Adrenal gland (tissue), 5 donors: ENCODE measurements at regions not wholly inside any gene's neighbourhood (a gene's known extent, or its start where the extent isn't known, plus 50 kb on each side); places are given as distances from the start of the nearest gene placed in this dataset.

Experiments
- CTCF ChIP-seq, 6 experiments: fragments of 450-650 bp in 4 of 6; fragments of 200-600 bp in 2 of 6; sonication (generic) in 1 of 6; IDR thresholded peaks; 1 replicate in 5 of 6; 2 replicates in 1 of 6; pipeline versions ENCODE4 v1.5.1 to v1.8.0; 2016 to 2021; ENCODE audit warnings: antibody characterized with exemption in 6 of 6, mild to moderate bottlenecking in 2 of 6, moderate library complexity in 1 of 6
- POLR2A ChIP-seq, 2 donors: fragments of 450-650 bp; IDR thresholded peaks; one replicate each; pipeline ENCODE4 v1.6.1; 2017; ENCODE audit warnings: antibody characterized with exemption in 2 of 2, mild to moderate bottlenecking in 2 of 2, moderate library complexity in 1 of 2
- donor health status: DM: no; HTN: no; CAD: no.

GRCh38 chr10:9992661-9993060 lies 1025.0 kb upstream of the CELF2 start:
- no peak for TF ChIP-seq CTCF (IDR thresholded peaks at IDR 0.05)
- no peak for TF ChIP-seq POLR2A (IDR thresholded peaks at IDR 0.05)
